SK-N-MC (cell line): ENCODE measurements at regions not wholly inside any gene's neighbourhood (a gene's known extent, or its start where the extent isn't known, plus 50 kb on each side); places are given as distances from the start of the nearest gene placed in this dataset.

Source experiments
- DNase-seq: peaks from one replicate; pipeline ENCODE4 v3.0.0-alpha.2; 2011; ENCODE audit warnings: low read depth, low spot score
- H3K27ac ChIP-seq: fragments of 200-600 bp; sonication (generic); 2 replicates; pipeline ENCODE4 v1.5.1; 2016; ENCODE audit warnings: mixed run types
- H3K36me3 ChIP-seq: fragments of 200-600 bp; sonication (generic); 2 replicates; pipeline ENCODE4 v1.6.1; 2017; ENCODE audit warnings: antibody characterized with exemption, low read length, mixed read lengths; ENCODE audit not compliant: insufficient read depth
- H3K4me3 ChIP-seq: fragments of 200-600 bp; sonication (generic); 2 replicates; pipeline ENCODE4 v1.5.1; 2016
- H3K9ac ChIP-seq: fragments of 200-600 bp; sonication (generic); 2 replicates; pipeline ENCODE4 v1.8.0; 2017; ENCODE audit warnings: mixed run types, mixed read lengths; ENCODE audit not compliant: insufficient read length
- H3K9me3 ChIP-seq: fragments of 200-600 bp; sonication (generic); 2 replicates; pipeline ENCODE4 v1.6.1; 2017; ENCODE audit warnings: low read depth, mild to moderate bottlenecking, antibody characterized with exemption, low read length, moderate library complexity, mixed read lengths
- EZH2 ChIP-seq: fragments of 200-600 bp; sonication (generic); IDR thresholded peaks from one replicate; pipeline ENCODE4 v1.6.1; 2017; ENCODE audit warnings: antibody characterized with exemption
- FOXP2 ChIP-seq: optimal IDR thresholded peaks from 2 replicates; pipeline ENCODE3; 2011; ENCODE audit warnings: mild to moderate bottlenecking, moderate library complexity; ENCODE audit not compliant: insufficient read depth; ENCODE audit errors: extremely low read length, control extremely low read depth
- POLR2AphosphoS5 ChIP-seq: IDR thresholded peaks from 2 replicates; pipeline ENCODE4 v1.6.1; 2012; ENCODE audit warnings: mild to moderate bottlenecking, low read depth, low read length, borderline replicate concordance

DNA sequence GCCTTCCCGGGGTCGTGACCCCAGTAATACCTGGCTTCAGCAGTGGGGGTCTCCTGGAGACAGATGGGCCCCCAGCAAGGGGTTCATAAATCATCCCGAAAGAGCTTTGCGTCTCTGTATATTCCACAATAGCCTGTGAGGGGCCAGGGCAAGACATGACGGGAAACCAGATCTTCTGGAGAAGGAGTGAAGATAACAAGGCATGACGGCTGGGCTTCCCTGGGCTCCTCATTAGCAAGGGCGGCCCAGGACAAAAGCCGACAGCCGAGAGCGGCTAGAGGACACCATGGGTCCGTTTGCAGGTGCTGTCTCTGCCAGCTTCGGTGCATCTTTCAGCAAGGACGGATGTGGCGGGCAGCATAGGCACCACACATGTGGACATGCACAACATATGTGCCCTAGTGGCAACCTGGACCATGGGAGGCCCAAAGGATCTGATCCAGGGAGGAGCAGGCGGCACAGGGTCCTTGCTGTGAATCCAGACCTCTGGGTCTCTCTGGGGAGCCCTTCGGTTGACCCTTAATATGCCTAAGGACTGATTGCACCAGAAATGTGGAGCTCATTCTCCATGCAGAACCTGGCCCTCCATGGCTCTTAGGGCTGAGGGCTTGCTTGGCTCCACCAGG, 136.9 kb upstream of the FOXF1 start:
- no peak overlapping the region for H3K9ac ChIP-seq
- no peak overlapping the region for H3K4me3 ChIP-seq
- no peak for DNase-seq
- no peaks in the 10 kb centered on the region for H3K9me3 ChIP-seq
- TF ChIP-seq POLR2AphosphoS5: no peak
- no peak overlapping the region for H3K27ac ChIP-seq
- H3K36me3 ChIP-seq: no peaks in the 10 kb centered on the region

DNA sequence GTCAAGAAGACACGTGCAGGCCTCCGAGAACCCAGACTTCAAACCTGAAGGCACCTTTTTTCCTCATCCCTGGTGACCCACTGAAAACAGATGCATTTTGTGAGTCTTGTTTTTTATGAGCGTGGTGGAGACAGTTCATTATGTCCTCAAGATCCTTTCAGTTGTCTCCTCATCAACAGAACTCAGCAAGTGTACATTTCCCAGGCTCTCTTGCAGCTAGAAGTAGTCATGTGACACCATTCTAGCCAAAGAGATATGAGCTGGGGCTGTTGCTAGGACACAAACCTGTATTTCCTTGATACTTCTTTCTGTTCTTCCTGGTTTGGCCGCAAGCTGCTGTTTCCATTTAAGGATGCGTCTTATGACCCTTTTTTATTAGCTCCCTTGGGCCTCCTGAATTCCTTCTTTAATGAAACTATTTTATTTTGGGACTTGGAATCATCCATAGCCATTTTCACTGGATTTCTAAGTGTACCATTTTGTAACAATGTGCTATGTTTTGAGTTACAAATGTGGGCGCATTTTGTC, 135.7 kb upstream of the FOXF1 start:
- no peak overlapping the region for H3K9ac ChIP-seq
- no peak overlapping the region for H3K4me3 ChIP-seq
- H3K27ac ChIP-seq: no peak overlapping the region
- no peaks in the 10 kb centered on the region for H3K36me3 ChIP-seq
- TF ChIP-seq POLR2AphosphoS5: no peak
- TF ChIP-seq EZH2: no peak
- no peak for TF ChIP-seq FOXP2
- no peak for DNase-seq
- no peaks in the 10 kb centered on the region for H3K9me3 ChIP-seq

DNA sequence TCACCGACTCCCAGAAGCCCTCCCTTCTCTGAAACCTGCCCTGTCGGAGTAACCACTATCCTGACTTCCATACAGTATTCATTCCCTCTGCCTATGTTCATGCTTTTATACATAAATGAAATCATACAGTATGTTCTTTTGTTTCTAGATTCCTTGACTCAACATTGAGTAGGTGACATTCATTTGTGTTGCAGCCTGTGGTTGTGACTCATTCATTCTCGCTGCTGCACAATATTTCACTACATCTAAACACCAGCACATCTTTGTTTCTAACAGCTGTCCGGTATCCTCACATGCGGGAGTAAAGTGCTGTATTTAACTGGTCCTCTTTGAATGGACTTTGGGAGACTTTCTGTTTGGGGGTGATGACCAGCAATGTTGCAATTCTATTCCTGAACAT, 135.0 kb upstream of the FOXF1 start:
- H3K4me3 ChIP-seq: no peak overlapping the region
- H3K36me3 ChIP-seq: no peaks in the 10 kb centered on the region
- no peak for DNase-seq
- H3K27ac ChIP-seq: no peak overlapping the region
- no peak overlapping the region for H3K9ac ChIP-seq
- TF ChIP-seq FOXP2 (no peak), EZH2 (no peak), POLR2AphosphoS5 (no peak)
- H3K9me3 ChIP-seq: no peaks in the 10 kb centered on the region

- H3K9me3 ChIP-seq: no peaks in the 10 kb centered on the region
- H3K4me3 ChIP-seq: no peak overlapping the region
- no peaks in the 10 kb centered on the region for H3K36me3 ChIP-seq
- no peak for TF ChIP-seq POLR2AphosphoS5
- TF ChIP-seq FOXP2: no peak
- TF ChIP-seq EZH2: no peak
- DNase-seq: no peak
- H3K27ac ChIP-seq: no peak overlapping the region
- H3K9ac ChIP-seq: no peak overlapping the region
These were observed 134.5 kb upstream of the FOXF1 start for GRCh38 chr16:86375851-86376250.

- TF ChIP-seq EZH2: no peak
- TF ChIP-seq FOXP2: no peak
- TF ChIP-seq POLR2AphosphoS5: no peak
- H3K4me3 ChIP-seq: no peak overlapping the region
- no peak for DNase-seq
These were observed 133.5 kb upstream of the FOXF1 start for GRCh38 chr16:86376837-86377236.

GRCh38 chr16:86377251-86378022, 132.9 kb upstream of the FOXF1 start:
- no peak for DNase-seq
- no peaks in the 10 kb centered on the region for H3K36me3 ChIP-seq
- no peak overlapping the region for H3K4me3 ChIP-seq
- H3K27ac ChIP-seq: no peak overlapping the region
- TF ChIP-seq POLR2AphosphoS5 (no peak), FOXP2 (no peak), EZH2 (no peak)
- H3K9me3 ChIP-seq: no peaks in the 10 kb centered on the region
- no peak overlapping the region for H3K9ac ChIP-seq

More at GRCh38 chr16:86376837-86377236, 133.5 kb upstream of the FOXF1 start:
- no peak overlapping the region for H3K27ac ChIP-seq
- no peak overlapping the region for H3K9ac ChIP-seq
- no peaks in the 10 kb centered on the region for H3K36me3 ChIP-seq
- H3K9me3 ChIP-seq: no peaks in the 10 kb centered on the region

GRCh38 chr16:86378128-86378527, 132.2 kb upstream of the FOXF1 start:
- Histone ChIP-seq H3K27ac (no peak overlapping the region), H3K36me3 (no peaks in the 10 kb centered on the region), H3K9me3 (no peaks in the 10 kb centered on the region), H3K4me3 (no peak overlapping the region), H3K9ac (no peak overlapping the region)
- TF ChIP-seq POLR2AphosphoS5: no peak
- TF ChIP-seq EZH2: no peak
- no peak for TF ChIP-seq FOXP2
- DNase-seq: no peak

- TF ChIP-seq EZH2 (no peak), FOXP2 (no peak), POLR2AphosphoS5 (no peak)
- Histone ChIP-seq H3K9me3 (no peaks in the 10 kb centered on the region), H3K27ac (no peak overlapping the region), H3K36me3 (no peaks in the 10 kb centered on the region), H3K9ac (no peak overlapping the region), H3K4me3 (no peak overlapping the region)
- DNase-seq: no peak
These were observed 131.4 kb upstream of the FOXF1 start for GRCh38 chr16:86378831-86379504.
